SK-N-SH treated with all-trans-retinoic acid at 6 μM for 48 hours (cell line): ENCODE measurements at regions not wholly inside any gene's neighbourhood (a gene's known extent, or its start where the extent isn't known, plus 50 kb on each side); places are given as distances from the start of the nearest gene placed in this dataset.

Experiments used
- ATAC-seq: fragments of 200-7000 bp; cut with Tn5 transposase; 3 replicates; pipeline ENCODE4 v1.9.1; 2020; ENCODE audit warnings: mild to moderate bottlenecking, moderate library complexity
- ARNTL ChIP-seq: fragments of 450-650 bp; formaldehyde crosslinking; IDR thresholded peaks from 2 replicates; pipeline ENCODE4 v1.5.0; 2020; ENCODE audit warnings: low read depth, mild to moderate bottlenecking, moderate library complexity, borderline replicate concordance
- BACH2 ChIP-seq: fragments of 250-450 bp; sonication (Bioruptor Pico); IDR thresholded peaks from 2 replicates; pipeline ENCODE4 v1.9.0; 2021; ENCODE audit warnings: mild to moderate bottlenecking, borderline replicate concordance
- CREB5 ChIP-seq: fragments of 250-450 bp; sonication (Bioruptor Pico); IDR thresholded peaks from 2 replicates; pipeline ENCODE4 v1.5.1; 2020; ENCODE audit warnings: low read depth, mild to moderate bottlenecking, moderate library complexity
- CSDC2 ChIP-seq: fragments of 250-450 bp; sonication (Bioruptor Pico); IDR thresholded peaks from 2 replicates; pipeline ENCODE4 v1.5.0; 2020; ENCODE audit warnings: mild to moderate bottlenecking, moderate library complexity
- CSRNP3 ChIP-seq: fragments of 250-450 bp; sonication (Bioruptor Pico); IDR thresholded peaks from 2 replicates; pipeline ENCODE4 v1.5.1; 2021; ENCODE audit warnings: mild to moderate bottlenecking, moderate library complexity
- ESRRG ChIP-seq: fragments of 250-450 bp; sonication (Bioruptor Pico); IDR thresholded peaks from 2 replicates; pipeline ENCODE4 v1.6.1; 2021; ENCODE audit warnings: mild to moderate bottlenecking
- GLIS3 ChIP-seq: fragments of 250-450 bp; sonication (Bioruptor Pico); IDR thresholded peaks from 2 replicates; pipeline ENCODE4 v1.5.0; 2020; ENCODE audit warnings: mild to moderate bottlenecking, moderate library complexity
- ISL1 ChIP-seq: fragments of 250-450 bp; sonication (Bioruptor Pico); IDR thresholded peaks from 2 replicates; pipeline ENCODE4 v2.1.2; 2022; ENCODE audit warnings: mild to moderate bottlenecking, moderate library complexity
- OSR1 ChIP-seq: fragments of 250-450 bp; sonication (Bioruptor Pico); IDR thresholded peaks from 2 replicates; pipeline ENCODE4 v1.8.0; 2022; ENCODE audit warnings: moderate library complexity, mild to moderate bottlenecking, inconsistent platforms
- PATZ1 ChIP-seq: fragments of 250-450 bp; sonication (Bioruptor Pico); IDR thresholded peaks from 2 replicates; pipeline ENCODE4 v1.8.0; 2020; ENCODE audit warnings: mild to moderate bottlenecking, moderate library complexity, borderline replicate concordance
- POU6F1 ChIP-seq: fragments of 250-450 bp; sonication (Bioruptor Pico); IDR thresholded peaks from 2 replicates; pipeline ENCODE4 v1.8.0; 2021; ENCODE audit warnings: low read depth, mild to moderate bottlenecking, moderate library complexity, borderline replicate concordance
- PPARA ChIP-seq: fragments of 250-450 bp; sonication (Bioruptor Pico); IDR thresholded peaks from 2 replicates; pipeline ENCODE4 v1.5.0; 2020; ENCODE audit warnings: mild to moderate bottlenecking, borderline replicate concordance
- RARB ChIP-seq: fragments of 250-450 bp; sonication (Bioruptor Pico); IDR thresholded peaks from 2 replicates; pipeline ENCODE4 v1.8.0; 2021; ENCODE audit warnings: mild to moderate bottlenecking, moderate library complexity
- SNAI2 ChIP-seq: fragments of 250-450 bp; sonication (Bioruptor Pico); IDR thresholded peaks from 2 replicates; pipeline ENCODE4 v1.5.0; 2020; ENCODE audit warnings: mild to moderate bottlenecking, moderate library complexity
- TCF4 ChIP-seq: fragments of 250-450 bp; sonication (Bioruptor Pico); IDR thresholded peaks from 2 replicates; pipeline ENCODE4 v1.8.0; 2021; ENCODE audit warnings: mild to moderate bottlenecking, moderate library complexity, borderline replicate concordance
- TOX ChIP-seq: fragments of 250-450 bp; sonication (Bioruptor Pico); IDR thresholded peaks from 2 replicates; pipeline ENCODE4 v1.8.0; 2021; ENCODE audit warnings: mild to moderate bottlenecking, moderate library complexity, borderline replicate concordance
- TSHZ2 ChIP-seq: fragments of 250-450 bp; sonication (Bioruptor Pico); IDR thresholded peaks from 2 replicates; pipeline ENCODE4 v1.5.0; 2020; ENCODE audit warnings: mild to moderate bottlenecking, moderate library complexity
- ZC3H10 ChIP-seq: fragments of 250-450 bp; sonication (Bioruptor Pico); IDR thresholded peaks from 2 replicates; pipeline ENCODE4 v1.5.1; 2021; ENCODE audit warnings: mild to moderate bottlenecking, moderate library complexity
- ZNF565 ChIP-seq: fragments of 450-650 bp; formaldehyde crosslinking; conservative IDR thresholded peaks from 2 replicates; pipeline ENCODE4 v1.5.0; 2020; ENCODE audit warnings: low read depth, mild to moderate bottlenecking, moderate library complexity
- ZNF70 ChIP-seq: fragments of 450-650 bp; formaldehyde crosslinking; IDR thresholded peaks from 2 replicates; pipeline ENCODE4 v1.5.0; 2020; ENCODE audit warnings: mild to moderate bottlenecking, moderate library complexity
- ZNF8 ChIP-seq: fragments of 450-650 bp; formaldehyde crosslinking; IDR thresholded peaks from 2 replicates; pipeline ENCODE4 v1.5.0; 2020; ENCODE audit warnings: mild to moderate bottlenecking, moderate library complexity

GRCh38 chr3:135781026-135781815, 184.3 kb upstream of the PPP2R3A start:
- no peak for ATAC-seq
- TF ChIP-seq PPARA (CRISPR knock-in tag) (no peak), SNAI2 (CRISPR knock-in tag) (no peak), TCF4 (no peak), ZNF70 (CRISPR knock-in tag) (no peak), TSHZ2 (CRISPR knock-in tag) (no peak), RARB (CRISPR knock-in tag) (no peak), CSRNP3 (CRISPR knock-in tag) (no peak), ARNTL (CRISPR knock-in tag) (no peak), ISL1 (CRISPR knock-in tag) (no peak), OSR1 (no peak), CREB5 (CRISPR knock-in tag) (no peak), POU6F1 (no peak), TOX (CRISPR knock-in tag) (no peak), GLIS3 (CRISPR knock-in tag) (no peak), ZNF565 (CRISPR knock-in tag) (no peak), PATZ1 (CRISPR knock-in tag) (no peak), BACH2 (CRISPR knock-in tag) (no peak), ESRRG (no peak), CSDC2 (CRISPR knock-in tag) (no peak)

- ATAC-seq: no peak
Observed at GRCh38 chr3:135784557-135784956, 181.0 kb upstream of the PPP2R3A start.

GRCh38 chr3:135788146-135788545, 177.4 kb upstream of the PPP2R3A start:
- no peak for ATAC-seq
- TF ChIP-seq ZC3H10 (CRISPR knock-in tag) (no peak), ESRRG (no peak), ZNF8 (CRISPR knock-in tag) (no peak), CSRNP3 (CRISPR knock-in tag) (no peak), TCF4 (no peak), PPARA (CRISPR knock-in tag) (no peak), RARB (CRISPR knock-in tag) (no peak)

More at GRCh38 chr3:135784557-135784956, 181.0 kb upstream of the PPP2R3A start:
- TF ChIP-seq OSR1 (no peak), ESRRG (no peak)
- TF ChIP-seq, all 23 proteins: peak for 0
